GM21825 (cell line): ENCODE measurements at regions not wholly inside any gene's neighbourhood (a gene's known extent, or its start where the extent isn't known, plus 50 kb on each side); places are given as distances from the start of the nearest gene placed in this dataset.

ENCODE experiments used
- ATAC-seq: cut with Tn5 transposase; IDR thresholded peaks from one replicate; pipeline ENCODE4 v1.9.1; 2021; ENCODE audit warnings: mild to moderate bottlenecking, moderate library complexity; ENCODE audit not compliant: unreplicated experiment

GRCh38 chr5:23012842-23013241 lies 159.7 kb upstream of the CDH12 start:
- no peak for ATAC-seq

- ATAC-seq = no peak
Measured at GRCh38 chr5:23007762-23008161, 154.6 kb upstream of the CDH12 start.

GRCh38 chr5:23007236-23007635 lies 154.1 kb upstream of the CDH12 start:
- ATAC-seq = no peak

DNA sequence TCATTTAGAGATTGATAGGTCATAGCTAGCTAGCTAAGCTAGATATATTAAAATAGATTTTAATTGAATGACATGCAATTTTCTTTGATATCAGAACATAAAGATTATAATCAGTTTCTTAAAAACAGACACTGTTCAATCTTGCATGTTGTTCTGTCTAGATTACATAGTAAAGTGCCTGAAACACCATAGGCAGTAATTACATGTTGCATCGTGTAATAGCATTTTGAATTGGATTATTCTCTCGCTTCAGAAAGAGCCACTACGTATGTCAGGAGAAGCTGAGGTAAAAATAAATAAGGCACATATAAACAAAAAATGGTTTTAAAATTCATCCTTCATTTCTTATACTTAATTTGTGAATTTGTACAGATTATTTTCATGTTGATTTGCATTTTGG lies 148.0 kb upstream of the CDH12 start:
- ATAC-seq = no peak

- no peak for ATAC-seq
Measured at GRCh38 chr5:22998774-22999173, 145.6 kb upstream of the CDH12 start.

- ATAC-seq = no peak
Measured at GRCh38 chr5:22998362-22998761, 145.2 kb upstream of the CDH12 start.

DNA sequence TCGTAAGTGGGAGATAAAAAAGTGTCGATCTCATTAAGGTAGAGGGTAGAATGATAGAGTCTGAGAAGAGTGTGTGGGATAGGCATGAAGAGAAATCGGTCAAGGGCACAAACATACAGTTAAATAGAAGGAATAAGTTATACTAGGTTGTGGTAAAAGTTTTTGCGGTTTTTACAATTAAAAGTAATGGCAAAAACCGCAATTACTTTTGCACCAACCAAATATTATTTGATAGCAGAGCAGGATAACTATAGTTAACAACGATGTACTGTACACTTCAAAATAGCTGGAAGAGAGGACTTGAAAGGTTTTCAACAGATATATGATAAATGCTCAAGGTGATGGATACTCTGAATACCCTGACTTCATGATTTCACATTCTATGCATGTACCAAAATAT lies 135.8 kb upstream of the CDH12 start:
- ATAC-seq = no peak

DNA sequence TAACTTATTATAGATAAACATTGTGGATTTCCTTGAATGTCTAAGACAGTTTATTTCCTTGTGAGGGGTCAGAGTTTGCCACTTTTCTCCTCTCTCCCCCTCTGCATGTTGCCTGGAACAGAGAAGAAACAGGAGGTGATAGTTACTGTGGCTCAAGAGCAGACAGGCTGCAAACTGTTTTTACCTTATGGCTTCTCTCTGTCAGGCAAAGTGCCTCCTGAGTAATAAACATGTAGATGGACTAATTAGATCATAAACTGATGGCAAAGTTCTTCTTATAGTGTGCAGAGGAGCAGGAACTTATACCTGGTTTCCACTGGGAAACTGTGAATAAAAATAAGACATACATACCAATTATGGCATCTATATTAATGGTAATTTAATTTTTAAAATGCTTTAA lies 133.1 kb upstream of the CDH12 start:
- no peak for ATAC-seq

GRCh38 chr5:22985446-22985845 lies 132.3 kb upstream of the CDH12 start:
- no peak for ATAC-seq

DNA sequence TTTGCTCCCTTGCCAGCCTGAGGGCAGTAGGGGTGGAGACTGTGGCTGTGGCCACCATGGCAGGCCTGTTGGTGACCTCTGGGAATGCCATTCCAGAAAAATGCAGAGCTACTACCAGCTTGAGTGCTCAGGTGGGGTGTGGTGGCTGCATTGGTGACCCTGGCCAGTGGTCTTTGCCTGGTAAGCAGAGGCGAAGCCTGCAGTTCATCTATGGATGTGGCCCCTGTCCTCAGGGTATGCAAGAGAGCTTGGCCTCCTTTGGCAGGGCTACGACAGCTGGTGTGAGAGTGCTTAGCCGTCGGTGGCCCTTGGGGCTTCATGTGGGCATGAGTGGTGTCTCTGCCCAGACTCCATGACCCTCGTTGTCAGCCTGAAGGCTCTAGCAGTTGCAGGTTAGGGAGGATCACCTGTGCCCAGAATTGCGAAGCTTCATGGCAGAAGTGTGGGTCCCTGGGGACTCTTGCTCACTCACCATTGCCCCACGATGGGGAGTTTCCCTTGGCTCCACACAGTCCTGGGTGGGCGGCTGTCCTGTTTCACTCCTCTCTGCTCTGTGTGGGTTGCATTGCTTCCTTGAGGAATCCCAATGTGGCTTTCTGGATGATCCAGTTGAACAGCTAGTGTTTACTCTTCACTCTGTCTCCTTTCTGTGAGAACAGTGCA lies 117.9 kb upstream of the CDH12 start:
- ATAC-seq = no peak

DNA sequence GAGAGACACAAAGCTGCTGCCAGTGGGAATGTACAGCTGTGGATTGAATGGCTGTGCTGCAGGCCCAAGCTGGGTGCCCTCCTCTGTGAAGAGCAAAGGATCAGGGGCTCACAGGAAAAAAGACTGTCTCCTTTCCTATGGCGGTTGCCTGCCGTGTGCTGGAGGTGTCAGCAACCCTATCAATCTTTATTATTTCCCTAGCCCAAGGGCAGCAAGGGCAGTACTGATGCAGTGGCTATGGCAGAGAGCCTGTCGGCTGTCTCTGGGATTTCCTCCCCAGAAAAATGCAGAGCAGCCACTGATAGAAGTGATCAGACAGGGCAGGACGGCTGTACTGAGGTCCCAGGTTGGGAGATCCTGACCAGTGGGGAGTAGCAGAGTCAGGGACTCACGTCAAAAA lies 117.3 kb upstream of the CDH12 start:
- no peak for ATAC-seq

DNA sequence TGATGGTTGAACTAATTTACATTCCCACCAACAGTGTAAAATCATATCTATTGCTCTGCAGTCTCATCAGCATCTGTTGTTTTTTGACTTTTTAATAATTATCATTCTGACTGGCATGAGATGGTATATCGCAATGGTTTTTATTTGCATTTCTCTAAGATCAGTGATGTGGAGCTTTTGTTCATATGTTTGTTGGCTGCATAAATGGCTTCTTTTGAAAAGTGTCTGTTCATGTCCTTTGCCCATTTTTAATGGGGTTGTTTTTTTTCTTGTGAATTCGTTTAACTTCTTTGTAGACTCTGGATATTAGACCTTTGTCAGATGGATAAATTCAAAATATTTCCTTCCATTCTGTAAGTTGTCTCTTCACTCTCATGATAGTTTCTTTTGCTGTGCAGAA lies 115.2 kb upstream of the CDH12 start:
- no peak for ATAC-seq

GRCh38 chr5:22965960-22966359 lies 112.8 kb upstream of the CDH12 start:
- no peak for ATAC-seq

GRCh38 chr5:22964632-22965031 lies 111.5 kb upstream of the CDH12 start:
- no peak for ATAC-seq

DNA sequence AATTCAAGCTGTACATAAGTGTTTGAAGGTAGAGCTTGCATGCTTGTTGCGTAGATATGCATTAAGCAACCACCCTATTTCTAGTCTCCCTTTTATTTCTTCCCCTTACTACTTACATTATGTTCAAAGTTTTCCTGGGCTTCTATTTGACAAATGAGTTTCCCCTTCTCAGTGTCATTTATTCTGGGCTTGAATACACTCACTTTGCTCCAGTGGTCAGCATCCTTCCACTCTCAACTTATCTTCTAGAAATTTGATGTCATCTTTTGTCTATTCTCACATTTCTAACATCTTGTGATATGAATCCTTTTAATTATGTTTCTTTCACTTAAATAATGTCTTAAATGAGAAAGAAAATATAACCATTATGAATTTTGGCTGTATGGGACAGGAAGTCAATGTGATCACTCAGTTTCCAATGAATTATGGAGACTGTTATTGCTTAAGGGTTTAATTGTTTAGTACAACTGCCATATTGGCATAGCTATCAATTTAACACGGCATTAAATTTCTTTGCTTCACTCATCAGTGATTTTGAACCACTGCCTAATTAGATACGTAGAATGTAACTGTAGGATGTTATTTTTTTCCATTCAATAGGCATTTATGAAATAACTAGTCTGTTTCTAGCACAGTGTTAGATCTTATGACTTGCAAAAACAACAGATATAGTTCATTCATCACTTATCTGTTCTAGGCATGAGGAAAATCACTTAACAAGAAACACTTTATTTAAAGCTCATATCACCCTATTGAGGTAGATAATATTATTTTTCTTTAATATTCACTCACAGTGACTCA lies 105.5 kb upstream of the CDH12 start:
- no peak for ATAC-seq

DNA sequence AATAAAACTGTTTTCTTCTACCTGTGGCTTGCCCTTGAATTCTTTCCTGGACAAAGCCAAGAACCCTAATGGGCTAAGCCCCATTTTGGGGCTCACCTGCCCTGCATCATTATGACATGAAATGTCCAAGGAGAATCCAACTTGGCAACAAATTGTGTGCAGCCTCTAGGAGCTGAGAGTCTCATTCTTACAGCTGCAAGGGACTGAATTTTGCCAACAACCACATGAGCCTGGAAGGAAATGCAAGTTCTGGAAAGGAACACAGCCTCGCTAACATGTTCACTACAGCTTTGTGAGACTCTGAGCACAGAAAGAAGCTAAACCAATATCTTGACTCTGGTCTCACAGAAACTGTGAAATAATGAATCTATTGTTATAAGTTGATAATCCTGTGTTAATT lies 94.8 kb upstream of the CDH12 start:
- no peak for ATAC-seq

GRCh38 chr5:22938362-22938761 lies 85.2 kb upstream of the CDH12 start:
- no peak for ATAC-seq

DNA sequence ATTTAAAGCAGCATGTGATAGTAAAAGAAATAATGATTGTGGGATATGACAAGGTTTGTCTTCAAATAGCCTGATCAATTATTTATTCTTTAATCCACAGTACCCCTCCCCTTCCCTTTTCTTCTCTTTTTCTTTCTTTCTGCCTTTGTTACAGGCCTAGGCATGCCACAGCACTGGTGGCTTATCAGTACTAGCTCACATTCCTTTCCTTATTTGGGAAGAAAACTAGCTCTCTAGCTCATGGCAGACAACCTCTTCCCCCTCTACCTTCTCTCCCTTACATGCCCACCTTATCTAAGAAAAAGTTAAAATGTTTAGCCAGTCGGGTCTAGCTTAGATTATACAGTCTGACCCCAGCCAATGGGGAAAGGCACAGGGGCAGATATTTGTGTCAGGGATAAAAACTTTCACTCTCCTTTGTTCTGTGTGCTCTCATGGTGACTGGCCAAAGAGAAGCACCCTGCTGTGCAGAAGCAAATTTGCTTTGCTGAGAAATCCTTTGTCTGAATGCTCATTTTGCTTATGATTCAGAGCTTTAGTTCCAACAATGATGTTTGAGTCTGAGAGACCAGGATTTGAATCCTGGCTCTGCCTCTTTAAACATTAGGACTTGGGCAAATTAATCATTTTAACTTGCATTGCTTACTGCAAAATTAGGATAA lies 75.8 kb upstream of the CDH12 start:
- no peak for ATAC-seq

- ATAC-seq = no peak
Measured at GRCh38 chr5:22926574-22926973, 73.4 kb upstream of the CDH12 start.

- ATAC-seq = no peak
Measured at GRCh38 chr5:22918511-22918910, 65.4 kb upstream of the CDH12 start.

DNA sequence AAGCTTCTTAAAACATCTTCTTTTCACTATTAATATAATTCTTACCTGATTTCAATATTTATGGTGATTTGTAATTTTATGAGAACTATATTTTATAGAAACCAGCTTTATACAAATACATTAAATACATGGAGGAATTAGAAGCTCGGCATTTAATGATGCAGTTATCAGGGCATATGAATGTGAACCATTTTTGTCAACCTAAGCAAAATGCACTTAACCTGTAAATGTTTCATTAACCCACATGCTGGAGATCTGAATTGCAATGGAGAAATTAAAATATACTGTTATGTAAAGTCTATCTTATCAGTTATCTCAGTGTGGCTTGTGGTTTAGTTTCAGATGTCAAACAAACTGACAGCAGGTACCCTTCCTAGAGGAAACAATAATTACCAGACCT lies 63.2 kb upstream of the CDH12 start:
- no peak for ATAC-seq

DNA sequence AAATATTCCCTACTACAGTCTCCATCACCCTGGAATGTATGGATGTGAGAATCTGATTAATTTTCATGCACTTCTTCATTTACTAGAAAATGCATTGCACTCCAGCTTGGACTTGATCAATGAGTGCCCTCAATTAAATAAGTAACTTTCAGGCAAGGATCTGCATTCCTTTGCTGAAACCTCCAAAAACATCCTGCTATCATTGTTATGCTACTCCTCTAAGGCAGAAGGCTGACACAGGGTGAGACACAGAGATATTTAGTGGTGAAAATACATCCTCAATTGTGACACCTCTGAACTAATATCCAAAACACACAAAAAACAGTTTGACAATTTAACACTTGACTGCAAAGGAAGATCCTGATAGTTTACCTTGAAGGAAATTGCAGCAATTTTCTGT lies 57.9 kb upstream of the CDH12 start:
- no peak for ATAC-seq
